OCI-LY1 (cell line): ENCODE measurements at regions not wholly inside any gene's neighbourhood (a gene's known extent, or its start where the extent isn't known, plus 50 kb on each side); places are given as distances from the start of the nearest gene placed in this dataset.

Experiments used
- CTCF ChIP-seq: fragments of 200-600 bp; sonication (generic), shearing (Covaris generic); IDR thresholded peaks from 2 replicates; pipeline ENCODE4 v1.5.1; 2017; ENCODE audit warnings: mild to moderate bottlenecking, antibody characterized with exemption, low read length, moderate library complexity, mixed read lengths
- EZH2 ChIP-seq: fragments of 200-600 bp; sonication (generic), shearing (Covaris generic); IDR thresholded peaks from 2 replicates; pipeline ENCODE4 v1.8.0; 2017; ENCODE audit warnings: borderline replicate concordance, mixed run types, mild to moderate bottlenecking, antibody characterized with exemption, low read length, moderate library complexity, mixed read lengths

GRCh38 chr7:155178096-155178495 lies 108.0 kb downstream of the HTR5A start:
- TF ChIP-seq CTCF (no peak), EZH2 (no peak)
